Body of pancreas (tissue), 4 donors: ENCODE measurements at regions not wholly inside any gene's neighbourhood (a gene's known extent, or its start where the extent isn't known, plus 50 kb on each side); places are given as distances from the start of the nearest gene placed in this dataset.

Experiments used
- POLR2A ChIP-seq, 3 donors: fragments of 450-650 bp; IDR thresholded peaks; one replicate each; pipeline ENCODE4 v1.6.1; 2016; ENCODE audit warnings: antibody characterized with exemption in 3 of 3, mild to moderate bottlenecking in 2 of 3
- TF ChIP-seq, protein P1 (sequence below), 7 experiments: fragments of 450-650 bp in 4 of 7; fragments of 200-600 bp in 3 of 7; sonication (generic) in 3 of 7; IDR thresholded peaks; one replicate each; pipeline ENCODE4 v1.5.1; 2016 to 2019; ENCODE audit warnings: antibody characterized with exemption in 7 of 7

DNA sequence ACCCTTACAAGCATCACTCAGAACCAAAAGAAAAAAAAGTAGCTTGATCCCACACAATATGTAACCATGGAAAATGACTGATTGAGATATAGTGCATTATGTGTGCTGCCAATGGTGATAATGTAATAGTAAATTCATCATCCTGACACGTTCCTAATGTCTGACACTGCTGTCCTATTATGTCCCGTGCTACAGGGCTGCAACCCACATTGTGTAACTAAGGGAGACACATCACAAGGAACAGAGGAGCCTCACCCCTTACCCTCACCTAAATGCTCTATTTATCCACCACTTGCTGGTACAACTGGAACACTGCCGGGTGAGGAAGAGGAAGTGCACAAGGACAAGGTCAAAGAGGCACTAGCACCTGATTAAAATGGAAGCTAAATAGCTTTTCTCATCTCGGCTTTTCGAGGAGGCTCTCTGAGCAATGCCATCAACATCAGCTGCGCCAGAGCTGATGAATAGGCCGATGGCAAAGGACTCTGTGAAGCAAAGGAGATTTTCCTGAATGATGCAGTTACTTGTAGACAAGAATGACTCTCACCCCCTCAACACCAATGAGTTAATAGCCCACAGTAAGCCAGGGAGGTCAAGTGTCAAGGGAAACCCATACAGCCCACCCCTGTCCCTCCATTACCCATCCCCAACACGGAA is 181.6 kb downstream of the HNRNPD start:
- TF ChIP-seq, protein P1, sequence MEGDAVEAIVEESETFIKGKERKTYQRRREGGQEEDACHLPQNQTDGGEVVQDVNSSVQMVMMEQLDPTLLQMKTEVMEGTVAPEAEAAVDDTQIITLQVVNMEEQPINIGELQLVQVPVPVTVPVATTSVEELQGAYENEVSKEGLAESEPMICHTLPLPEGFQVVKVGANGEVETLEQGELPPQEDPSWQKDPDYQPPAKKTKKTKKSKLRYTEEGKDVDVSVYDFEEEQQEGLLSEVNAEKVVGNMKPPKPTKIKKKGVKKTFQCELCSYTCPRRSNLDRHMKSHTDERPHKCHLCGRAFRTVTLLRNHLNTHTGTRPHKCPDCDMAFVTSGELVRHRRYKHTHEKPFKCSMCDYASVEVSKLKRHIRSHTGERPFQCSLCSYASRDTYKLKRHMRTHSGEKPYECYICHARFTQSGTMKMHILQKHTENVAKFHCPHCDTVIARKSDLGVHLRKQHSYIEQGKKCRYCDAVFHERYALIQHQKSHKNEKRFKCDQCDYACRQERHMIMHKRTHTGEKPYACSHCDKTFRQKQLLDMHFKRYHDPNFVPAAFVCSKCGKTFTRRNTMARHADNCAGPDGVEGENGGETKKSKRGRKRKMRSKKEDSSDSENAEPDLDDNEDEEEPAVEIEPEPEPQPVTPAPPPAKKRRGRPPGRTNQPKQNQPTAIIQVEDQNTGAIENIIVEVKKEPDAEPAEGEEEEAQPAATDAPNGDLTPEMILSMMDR (IDR thresholded peaks at IDR 0.05) = no peak
- no peak for TF ChIP-seq POLR2A (IDR thresholded peaks at IDR 0.05)
